ENCODE measurements at regions not wholly inside any gene's neighbourhood (a gene's known extent, or its start where the extent isn't known, plus 50 kb on each side); places are given as distances from the start of the nearest gene placed in this dataset.

DNA sequence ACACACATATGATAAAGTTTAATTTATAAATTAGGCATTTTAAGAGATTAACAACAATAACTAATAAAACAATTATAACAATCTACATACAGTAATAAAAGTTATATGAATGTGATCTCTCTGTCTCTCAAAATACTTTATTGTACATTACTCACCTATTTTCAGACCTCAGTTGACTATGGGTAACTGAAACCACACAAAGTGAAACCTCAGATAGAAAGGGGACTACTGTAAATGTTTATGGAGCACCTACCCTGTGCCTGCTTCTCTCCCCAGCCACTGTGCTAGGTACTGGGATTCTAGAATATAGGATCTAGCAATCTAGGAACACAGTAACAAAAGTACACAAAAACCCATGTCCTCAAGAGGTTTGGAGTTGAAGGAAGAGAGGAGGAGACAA is 63.4 kb upstream of the BTN3A2 start:
- no peak overlapping the region for H3K18ac ChIP-seq (ENCODE audit: insufficient read length, low read depth, low read length)
- H3K4ac ChIP-seq (ENCODE audit: low read depth, low read length), result no peak overlapping the region
- DNase-seq, result no peak
- H3K9ac ChIP-seq (ENCODE audit: extremely low read depth, insufficient read length, low read length), result no peak overlapping the region
- Mint-ChIP-seq H3K4me3 (no peak overlapping the region), H3K4me1 (peaks cover 6 to 9% of the 10 kb centered on the region in 2 experiments), H3K27ac (no peak overlapping the region), H3K9me3 (no peaks in the 10 kb centered on the region; a peak in 3 of 5 replicates), H3K27me3 (ENCODE audit: low read depth) (peaks cover 2% of the 10 kb centered on the region; the same call in 1 of the 2 replicates), H3K36me3 (ENCODE audit: insufficient read depth in 1 of 3, low read depth in 3 of 3) (no peaks in the 10 kb centered on the region)
- H4K91ac ChIP-seq (ENCODE audit: insufficient read length, low read depth, low read length), result no peak overlapping the region
- no peak overlapping the region for H2AK5ac ChIP-seq (ENCODE audit: insufficient read length, low read length)
- no peak overlapping the region for H4K5ac ChIP-seq (ENCODE audit: insufficient read length, low read depth, low read length)
- no peak overlapping the region for H3K56ac ChIP-seq (ENCODE audit: insufficient read length, low read depth, low read length)
- H2BK120ac ChIP-seq (ENCODE audit: low read depth, low read length, poor library complexity, severe bottlenecking), result no peak overlapping the region
- no peaks in the 10 kb centered on the region for H3K4me1 ChIP-seq (ENCODE audit: insufficient read depth, low read length)
- no peak overlapping the region for H3K23ac ChIP-seq (ENCODE audit: insufficient read length, low read depth, low read length)
- H3K79me1 ChIP-seq (ENCODE audit: insufficient read depth, low read depth, low read length, poor library complexity, severe bottlenecking), result no peaks in the 10 kb centered on the region
- H2AFZ ChIP-seq (ENCODE audit: low read length), result no peak overlapping the region
- no peak overlapping the region for H4K8ac ChIP-seq (replicated peaks; ENCODE audit: insufficient read length, low read depth, low read length)
- no peaks in the 10 kb centered on the region for H3K27me3 ChIP-seq (ENCODE audit: insufficient read depth, low read length)
- no peaks in the 10 kb centered on the region for H4K20me1 ChIP-seq (ENCODE audit: control insufficient read depth, insufficient read depth, insufficient read length)
- H3K27ac ChIP-seq (ENCODE audit: insufficient read length, low read depth, low read length), result no peak overlapping the region
- H3K14ac ChIP-seq (ENCODE audit: insufficient read depth, low read length), result no peak overlapping the region
- TF ChIP-seq, protein P1, sequence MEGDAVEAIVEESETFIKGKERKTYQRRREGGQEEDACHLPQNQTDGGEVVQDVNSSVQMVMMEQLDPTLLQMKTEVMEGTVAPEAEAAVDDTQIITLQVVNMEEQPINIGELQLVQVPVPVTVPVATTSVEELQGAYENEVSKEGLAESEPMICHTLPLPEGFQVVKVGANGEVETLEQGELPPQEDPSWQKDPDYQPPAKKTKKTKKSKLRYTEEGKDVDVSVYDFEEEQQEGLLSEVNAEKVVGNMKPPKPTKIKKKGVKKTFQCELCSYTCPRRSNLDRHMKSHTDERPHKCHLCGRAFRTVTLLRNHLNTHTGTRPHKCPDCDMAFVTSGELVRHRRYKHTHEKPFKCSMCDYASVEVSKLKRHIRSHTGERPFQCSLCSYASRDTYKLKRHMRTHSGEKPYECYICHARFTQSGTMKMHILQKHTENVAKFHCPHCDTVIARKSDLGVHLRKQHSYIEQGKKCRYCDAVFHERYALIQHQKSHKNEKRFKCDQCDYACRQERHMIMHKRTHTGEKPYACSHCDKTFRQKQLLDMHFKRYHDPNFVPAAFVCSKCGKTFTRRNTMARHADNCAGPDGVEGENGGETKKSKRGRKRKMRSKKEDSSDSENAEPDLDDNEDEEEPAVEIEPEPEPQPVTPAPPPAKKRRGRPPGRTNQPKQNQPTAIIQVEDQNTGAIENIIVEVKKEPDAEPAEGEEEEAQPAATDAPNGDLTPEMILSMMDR (conservative IDR thresholded peaks at IDR 0.05), result no peak
- no peak overlapping the region for H3K4me2 ChIP-seq (ENCODE audit: insufficient read depth, insufficient read length, low read length)
- no peak overlapping the region for H2BK12ac ChIP-seq (ENCODE audit: insufficient read length, low read depth, low read length)
- H3T11ph ChIP-seq (ENCODE audit: low read length), result no peak overlapping the region
- no peak overlapping the region for H2BK15ac ChIP-seq (ENCODE audit: low read depth, low read length)
- no peaks in the 10 kb centered on the region for H3K9me3 ChIP-seq (ENCODE audit: control insufficient read depth, low read depth, low read length)
- no peak overlapping the region for H2BK5ac ChIP-seq (ENCODE audit: insufficient read length, low read length)
- no peaks in the 10 kb centered on the region for H3K79me2 ChIP-seq (ENCODE audit: insufficient read depth, low read length)
- H3K23me2 ChIP-seq (ENCODE audit: insufficient read length, low read depth, low read length, poor library complexity, severe bottlenecking), result no peaks in the 10 kb centered on the region
- H2BK20ac ChIP-seq (ENCODE audit: low read depth, low read length, poor library complexity, severe bottlenecking), result no peak overlapping the region

Measured in H9 (cell line).